ENCODE measurements at regions not wholly inside any gene's neighbourhood (a gene's known extent, or its start where the extent isn't known, plus 50 kb on each side); places are given as distances from the start of the nearest gene placed in this dataset.
"Not testable (repeated sequence)": the region's sequence is repeated elsewhere in the genome, so short reads cannot be mapped to it uniquely, and the experiment has no call there.

GRCh38 chr2:77720115-77720514, 197.9 kb upstream of the LRRTM4 start:
- in situ Hi-C loops (cut with HindIII; ENCODE audit: low sequenced_read_pairs) = no loop called here

DNA sequence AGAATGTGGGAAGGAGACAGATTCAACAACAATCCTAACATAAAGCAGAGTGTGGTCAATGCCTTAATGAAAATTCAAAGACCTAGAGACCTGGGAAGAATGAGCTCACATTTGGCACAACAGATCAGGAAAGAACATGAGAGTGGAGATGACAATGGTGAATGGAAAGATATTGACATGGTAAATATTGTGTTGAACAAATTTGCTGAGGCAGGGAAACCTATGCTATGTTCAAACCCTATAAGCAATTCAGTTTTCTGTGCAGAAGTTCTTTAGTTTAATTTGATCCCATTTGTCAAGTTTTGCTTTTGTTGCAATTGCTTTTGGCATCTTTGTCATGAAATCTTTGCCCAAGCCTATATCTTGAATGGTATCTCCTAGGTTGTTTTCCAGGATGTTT, 199.4 kb upstream of the LRRTM4 start:
- in situ Hi-C loops (cut with HindIII; ENCODE audit: low sequenced_read_pairs) = no loop called here

- in situ Hi-C loops (cut with HindIII; ENCODE audit: low sequenced_read_pairs) = no loop called here
These were observed 202.9 kb upstream of the LRRTM4 start for GRCh38 chr2:77725045-77725444.

GRCh38 chr2:77734662-77735340, 212.6 kb upstream of the LRRTM4 start:
- in situ Hi-C loops (cut with HindIII; ENCODE audit: low sequenced_read_pairs) = not testable (repeated sequence)

- in situ Hi-C loops (cut with HindIII; ENCODE audit: low sequenced_read_pairs) = no loop called here
These were observed 215.1 kb upstream of the LRRTM4 start for GRCh38 chr2:77737236-77737635.

GRCh38 chr2:77746780-77747179, 224.6 kb upstream of the LRRTM4 start:
- in situ Hi-C loops (cut with HindIII; ENCODE audit: low sequenced_read_pairs) = no loop called here

GRCh38 chr2:77753710-77754345, 231.7 kb upstream of the LRRTM4 start:
- in situ Hi-C loops (cut with HindIII; ENCODE audit: low sequenced_read_pairs) = not testable (repeated sequence)

DNA sequence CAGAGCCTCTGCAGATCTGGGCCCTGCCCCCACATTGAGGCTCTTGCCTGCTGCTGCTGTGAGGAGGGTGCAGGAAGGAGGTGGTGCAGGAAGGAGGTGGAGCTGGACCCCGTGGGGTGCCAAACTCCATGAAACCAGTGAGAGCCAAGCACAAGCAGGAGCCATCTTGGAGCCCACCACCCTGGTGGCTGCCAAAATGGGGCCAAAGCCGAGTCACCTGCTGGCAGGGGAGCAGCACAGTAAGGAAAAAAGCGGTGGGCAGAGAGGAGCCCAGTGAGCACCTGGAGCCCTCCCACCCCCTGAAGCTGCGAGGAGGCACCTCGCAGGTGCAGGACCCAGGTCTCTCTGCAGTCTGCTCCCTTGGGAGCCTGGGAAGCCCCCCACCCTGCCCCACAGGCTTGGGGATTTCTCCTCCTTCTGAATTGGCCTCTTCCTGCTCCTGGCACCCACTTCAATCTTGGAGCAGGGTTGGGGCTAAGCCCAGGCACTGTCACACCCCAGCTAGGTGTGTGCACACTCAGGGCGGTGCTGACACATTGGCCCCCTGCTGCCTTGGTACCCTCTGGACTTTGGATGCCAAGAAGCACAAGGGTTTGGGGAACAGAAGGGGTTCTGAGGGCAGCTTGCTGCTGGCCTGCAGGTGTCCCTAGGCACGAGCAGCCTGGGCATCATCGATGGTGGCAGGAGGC, 245.4 kb upstream of the LRRTM4 start:
- in situ Hi-C loops (cut with HindIII; ENCODE audit: low sequenced_read_pairs) = no loop called here

DNA sequence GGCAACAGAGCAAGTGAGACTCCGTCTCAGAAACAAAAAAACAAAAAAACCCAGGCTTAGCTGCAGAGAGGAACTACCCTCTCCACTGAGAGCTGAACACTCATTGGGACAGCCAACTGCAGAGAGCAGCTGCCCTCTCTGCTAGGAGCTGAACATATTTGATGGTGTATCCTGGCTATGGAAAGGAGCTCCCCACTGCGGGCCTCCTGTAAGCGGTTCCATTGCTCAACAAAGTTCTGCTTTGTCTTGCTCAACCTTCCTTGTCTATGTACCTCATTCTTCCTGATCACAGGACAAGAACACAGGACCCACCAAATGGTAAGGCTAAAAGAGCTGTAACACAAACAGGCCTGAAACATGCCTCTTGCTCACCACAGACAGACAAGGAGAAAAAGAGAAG, 246.3 kb upstream of the LRRTM4 start:
- in situ Hi-C loops (cut with HindIII; ENCODE audit: low sequenced_read_pairs) = no loop called here

DNA sequence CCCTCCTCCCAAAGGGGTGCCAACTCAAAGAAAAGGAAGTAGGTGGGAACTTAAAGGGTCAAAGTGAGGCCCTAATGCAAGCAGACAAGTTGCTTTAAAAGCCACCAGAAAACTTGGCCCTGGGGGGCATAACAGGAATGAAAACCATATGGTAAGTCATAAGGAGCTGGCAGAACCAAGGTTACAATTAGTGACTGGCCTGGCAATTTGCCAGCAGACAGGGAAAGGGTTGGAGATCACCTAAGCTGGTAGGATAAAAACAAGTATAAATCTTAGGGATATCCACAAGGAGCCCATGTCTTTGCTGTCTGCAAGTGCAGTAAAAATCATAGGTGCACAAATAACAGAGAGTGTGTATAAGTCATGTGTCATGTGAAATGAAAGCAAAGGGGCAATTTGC, 256.7 kb upstream of the LRRTM4 start:
- in situ Hi-C loops (cut with HindIII; ENCODE audit: low sequenced_read_pairs) = no loop called here

DNA sequence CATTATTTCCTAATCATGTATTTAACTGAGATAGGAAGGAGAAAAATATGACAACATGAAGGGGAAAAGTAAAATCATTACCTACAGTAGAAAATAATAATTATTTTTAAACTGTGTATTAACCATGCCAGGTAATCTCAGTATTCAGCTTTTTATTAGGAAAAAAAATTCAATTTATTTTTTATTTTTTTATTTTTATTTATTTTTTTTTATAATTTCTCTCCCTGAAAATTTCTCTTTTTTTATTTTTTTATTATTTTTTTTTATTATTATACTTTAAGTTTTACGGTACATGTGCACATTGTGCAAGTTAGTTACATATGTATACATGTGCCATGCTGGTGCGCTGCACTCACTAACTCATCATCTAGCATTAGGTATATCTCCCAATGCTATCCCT, 271.3 kb upstream of the LRRTM4 start:
- in situ Hi-C loops (cut with HindIII; ENCODE audit: low sequenced_read_pairs) = not testable (repeated sequence)

- in situ Hi-C loops (cut with HindIII; ENCODE audit: low sequenced_read_pairs) = no loop called here
These were observed 274.2 kb upstream of the LRRTM4 start for GRCh38 chr2:77796397-77796796.

DNA sequence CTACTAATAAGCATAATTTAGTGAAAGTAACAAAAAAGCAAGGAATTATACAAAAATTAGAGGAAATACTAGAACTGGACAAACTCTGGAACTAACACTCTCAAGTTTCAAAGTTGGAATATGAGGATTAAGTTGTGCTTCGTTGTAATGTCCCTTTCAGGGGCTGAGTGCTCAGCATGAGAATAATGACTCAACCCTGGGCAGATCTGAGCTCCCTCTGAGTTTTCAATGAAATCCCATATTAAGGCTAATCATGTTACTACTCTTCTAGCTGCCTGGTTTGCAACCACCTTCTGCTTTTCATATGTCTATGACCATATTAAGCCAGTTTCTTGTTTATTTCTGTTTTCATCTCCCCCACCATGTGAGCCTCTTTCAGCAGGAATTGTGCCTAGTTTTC, 274.9 kb upstream of the LRRTM4 start:
- in situ Hi-C loops (cut with HindIII; ENCODE audit: low sequenced_read_pairs) = no loop called here

GRCh38 chr2:77800410-77800809, 278.2 kb upstream of the LRRTM4 start:
- in situ Hi-C loops (cut with HindIII; ENCODE audit: low sequenced_read_pairs) = no loop called here

- in situ Hi-C loops (cut with HindIII; ENCODE audit: low sequenced_read_pairs) = no loop called here
These were observed 285.5 kb upstream of the LRRTM4 start for GRCh38 chr2:77807531-77808215.

GRCh38 chr2:77808599-77808998, 286.4 kb upstream of the LRRTM4 start:
- in situ Hi-C loops (cut with HindIII; ENCODE audit: low sequenced_read_pairs) = no loop called here

GRCh38 chr2:77813599-77813998, 291.4 kb upstream of the LRRTM4 start:
- in situ Hi-C loops (cut with HindIII; ENCODE audit: low sequenced_read_pairs) = no loop called here

DNA sequence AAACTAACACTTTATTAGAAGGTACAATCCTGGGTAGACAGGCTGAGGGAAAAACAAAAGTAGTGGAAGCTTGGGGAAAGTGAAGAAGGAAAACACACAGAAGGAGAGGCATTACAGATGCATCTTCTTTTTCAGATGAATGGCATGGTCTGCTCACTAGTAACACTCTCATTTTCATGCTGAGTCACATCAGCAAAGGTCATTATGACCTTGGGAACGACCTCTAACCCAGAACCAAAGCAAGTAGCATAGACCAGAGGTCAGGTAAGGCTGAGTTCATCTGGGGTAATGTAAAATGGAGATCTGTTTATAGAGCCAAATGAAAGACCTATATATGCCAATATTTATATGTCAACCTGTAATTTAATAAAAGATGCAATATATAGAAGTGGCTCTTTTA, 294.4 kb upstream of the LRRTM4 start:
- in situ Hi-C loops (cut with HindIII; ENCODE audit: low sequenced_read_pairs) = no loop called here

DNA sequence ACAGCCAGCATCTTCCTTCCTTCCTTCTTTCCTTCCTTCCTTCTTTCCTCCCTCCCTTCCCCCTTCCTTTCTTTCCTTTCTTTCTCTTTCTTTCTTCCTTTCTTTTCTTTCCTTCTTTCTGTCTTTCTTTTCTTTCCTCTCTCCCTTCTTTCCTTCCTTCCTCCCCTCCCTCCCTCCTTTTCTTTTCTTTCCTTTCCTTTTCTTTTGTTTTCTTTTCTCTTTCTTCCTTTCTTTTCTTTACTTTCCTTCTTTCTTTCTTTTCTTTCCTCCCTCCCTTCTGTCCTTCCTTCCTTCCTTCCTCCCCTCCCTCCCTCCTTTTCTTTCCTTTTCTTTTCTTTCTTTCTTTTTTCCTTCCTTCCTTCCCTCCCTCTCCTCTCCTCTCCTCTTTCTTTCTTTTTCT, 296.0 kb upstream of the LRRTM4 start:
- in situ Hi-C loops (cut with HindIII; ENCODE audit: low sequenced_read_pairs) = no loop called here

- in situ Hi-C loops (cut with HindIII; ENCODE audit: low sequenced_read_pairs) = no loop called here
These were observed 300.9 kb upstream of the LRRTM4 start for GRCh38 chr2:77823028-77823427.

- in situ Hi-C loops (cut with HindIII; ENCODE audit: low sequenced_read_pairs) = no loop called here
These were observed 308.9 kb upstream of the LRRTM4 start for GRCh38 chr2:77831060-77831459.

GRCh38 chr2:77831471-77831870, 309.3 kb upstream of the LRRTM4 start:
- in situ Hi-C loops (cut with HindIII; ENCODE audit: low sequenced_read_pairs) = no loop called here
